Mammary epithelial cell (primary cell): ENCODE measurements at regions not wholly inside any gene's neighbourhood (a gene's known extent, or its start where the extent isn't known, plus 50 kb on each side); places are given as distances from the start of the nearest gene placed in this dataset.

Experiments
- CTCF ChIP-seq, 2 donors: IDR thresholded peaks in 1 of 2; conservative IDR thresholded peaks in 1 of 2; 2 replicates each; pipeline ENCODE4 v1.5.1; 2011 to 2012; ENCODE audit warnings: inconsistent platforms in 2 of 2, low read length in 2 of 2, mild to moderate bottlenecking in 2 of 2, control low read depth in 1 of 2, low read depth in 1 of 2; ENCODE audit not compliant: insufficient read depth in 1 of 2; ENCODE audit errors: extremely low read depth in 1 of 2
- EZH2 ChIP-seq: IDR thresholded peaks from 2 replicates; pipeline ENCODE4 v1.6.1; 2012; ENCODE audit warnings: low read length, inconsistent platforms, borderline replicate concordance

- TF ChIP-seq CTCF (conservative IDR thresholded peaks at IDR 0.05 in 1 of 2, IDR thresholded peaks at IDR 0.05 in 1 of 2; ENCODE audit: extremely low read depth in 1 of 2, insufficient read depth in 1 of 2, low read depth in 1 of 2, low read length in 2 of 2): no peak
- TF ChIP-seq EZH2: no peak
Measured at GRCh38 chr18:42458226-42458625, 503.2 kb downstream of the PIK3C3 start.
